ENCODE measurements at regions not wholly inside any gene's neighbourhood (a gene's known extent, or its start where the extent isn't known, plus 50 kb on each side); places are given as distances from the start of the nearest gene placed in this dataset.

DNA sequence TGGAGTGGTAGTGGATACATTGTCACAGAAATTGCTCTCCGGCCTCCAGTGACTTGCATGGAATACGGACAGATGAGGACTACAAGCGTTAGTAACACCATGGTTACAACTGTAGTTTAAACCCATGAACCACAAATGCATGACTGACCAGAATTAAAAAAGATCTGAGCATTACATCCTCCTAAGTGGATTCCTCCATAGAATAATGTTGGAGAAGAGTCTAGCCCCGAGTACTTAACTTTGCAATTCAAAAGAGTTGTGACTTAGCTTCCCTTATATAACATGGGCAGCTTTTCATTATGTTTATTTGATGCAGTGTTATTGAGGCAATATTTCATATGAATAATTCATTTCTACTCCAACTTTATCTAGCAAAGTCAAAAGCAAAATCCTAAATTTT, 457.2 kb upstream of the TMPO start:
- no peak overlapping the region for H3K4me3 ChIP-seq (ENCODE audit: low read length)
- no peaks in the 10 kb centered on the region for H3K9me3 ChIP-seq (ENCODE audit: control insufficient read depth, insufficient read depth, low read length)
- Mint-ChIP-seq H3K36me3 (no peaks in the 10 kb centered on the region), H3K4me3 (no peak overlapping the region), H3K27me3 (ENCODE audit: low read depth in 2 of 2) (peaks cover 0 to 8% of the 10 kb centered on the region in 2 donors), H3K9me3 (no peaks in the 10 kb centered on the region), H3K27ac (no peak overlapping the region), H3K4me1 (no peaks in the 10 kb centered on the region)
- 94% methylated on average over 4 of the region's 4 CpGs for WGBS (ENCODE audit: insufficient coverage)
- no peaks in the 10 kb centered on the region for H3K27me3 ChIP-seq (ENCODE audit: control insufficient read depth, insufficient read depth, low read length)
- DNase-seq (no peak), ATAC-seq (no peak)
- H3K27ac ChIP-seq (ENCODE audit: low read length), result no peak overlapping the region
- H3K4me1 ChIP-seq (ENCODE audit: control insufficient read depth, insufficient read depth, low read length), result no peaks in the 10 kb centered on the region
- TF ChIP-seq, protein P1, sequence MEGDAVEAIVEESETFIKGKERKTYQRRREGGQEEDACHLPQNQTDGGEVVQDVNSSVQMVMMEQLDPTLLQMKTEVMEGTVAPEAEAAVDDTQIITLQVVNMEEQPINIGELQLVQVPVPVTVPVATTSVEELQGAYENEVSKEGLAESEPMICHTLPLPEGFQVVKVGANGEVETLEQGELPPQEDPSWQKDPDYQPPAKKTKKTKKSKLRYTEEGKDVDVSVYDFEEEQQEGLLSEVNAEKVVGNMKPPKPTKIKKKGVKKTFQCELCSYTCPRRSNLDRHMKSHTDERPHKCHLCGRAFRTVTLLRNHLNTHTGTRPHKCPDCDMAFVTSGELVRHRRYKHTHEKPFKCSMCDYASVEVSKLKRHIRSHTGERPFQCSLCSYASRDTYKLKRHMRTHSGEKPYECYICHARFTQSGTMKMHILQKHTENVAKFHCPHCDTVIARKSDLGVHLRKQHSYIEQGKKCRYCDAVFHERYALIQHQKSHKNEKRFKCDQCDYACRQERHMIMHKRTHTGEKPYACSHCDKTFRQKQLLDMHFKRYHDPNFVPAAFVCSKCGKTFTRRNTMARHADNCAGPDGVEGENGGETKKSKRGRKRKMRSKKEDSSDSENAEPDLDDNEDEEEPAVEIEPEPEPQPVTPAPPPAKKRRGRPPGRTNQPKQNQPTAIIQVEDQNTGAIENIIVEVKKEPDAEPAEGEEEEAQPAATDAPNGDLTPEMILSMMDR (IDR thresholded peaks at IDR 0.05), result no peak
- intact Hi-C loops (cut with micrococcal nuclease), result no loop called here
- no peaks in the 10 kb centered on the region for H3K36me3 ChIP-seq (ENCODE audit: control insufficient read depth, insufficient read depth, low read length)

DNA sequence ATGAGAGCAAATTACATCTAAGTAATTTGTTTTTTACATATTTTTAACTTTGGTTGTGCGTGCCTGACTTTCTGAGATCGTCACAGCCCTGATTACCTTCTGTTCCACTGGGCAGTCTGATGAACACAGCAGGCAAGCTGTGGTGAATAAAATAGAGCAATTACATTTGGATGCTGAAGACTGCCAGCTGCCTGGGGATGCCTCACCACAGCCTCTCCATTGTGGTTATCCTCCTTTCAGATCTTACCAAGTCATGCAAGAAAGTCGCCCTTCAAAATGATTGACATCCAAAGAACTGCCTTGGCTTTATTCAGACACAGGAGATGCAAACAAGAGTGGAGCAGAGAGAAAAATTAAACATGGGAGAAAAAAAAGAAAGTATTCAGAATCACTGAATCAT, 456.6 kb upstream of the TMPO start:
- Histone ChIP-seq H3K4me3 (ENCODE audit: low read length) (no peak overlapping the region), H3K36me3 (ENCODE audit: control insufficient read depth, insufficient read depth, low read length) (no peaks in the 10 kb centered on the region), H3K4me1 (ENCODE audit: control insufficient read depth, insufficient read depth, low read length) (no peaks in the 10 kb centered on the region), H3K9me3 (ENCODE audit: control insufficient read depth, insufficient read depth, low read length) (no peaks in the 10 kb centered on the region), H3K27me3 (ENCODE audit: control insufficient read depth, insufficient read depth, low read length) (no peaks in the 10 kb centered on the region), H3K27ac (ENCODE audit: low read length) (no peak overlapping the region)
- 95% methylated on average over 2 of the region's 3 CpGs for WGBS (ENCODE audit: insufficient coverage)
- Mint-ChIP-seq H3K36me3 (no peaks in the 10 kb centered on the region), H3K27me3 (ENCODE audit: low read depth in 2 of 2) (peaks cover 0 to 8% of the 10 kb centered on the region in 2 donors), H3K4me3 (no peak overlapping the region), H3K27ac (no peak overlapping the region), H3K9me3 (no peaks in the 10 kb centered on the region), H3K4me1 (no peaks in the 10 kb centered on the region)
- DNase-seq (no peak), ATAC-seq (no peak)
- intact Hi-C loops (cut with micrococcal nuclease), result no loop called here
- TF ChIP-seq, protein P1 (IDR thresholded peaks at IDR 0.05), result no peak

DNA sequence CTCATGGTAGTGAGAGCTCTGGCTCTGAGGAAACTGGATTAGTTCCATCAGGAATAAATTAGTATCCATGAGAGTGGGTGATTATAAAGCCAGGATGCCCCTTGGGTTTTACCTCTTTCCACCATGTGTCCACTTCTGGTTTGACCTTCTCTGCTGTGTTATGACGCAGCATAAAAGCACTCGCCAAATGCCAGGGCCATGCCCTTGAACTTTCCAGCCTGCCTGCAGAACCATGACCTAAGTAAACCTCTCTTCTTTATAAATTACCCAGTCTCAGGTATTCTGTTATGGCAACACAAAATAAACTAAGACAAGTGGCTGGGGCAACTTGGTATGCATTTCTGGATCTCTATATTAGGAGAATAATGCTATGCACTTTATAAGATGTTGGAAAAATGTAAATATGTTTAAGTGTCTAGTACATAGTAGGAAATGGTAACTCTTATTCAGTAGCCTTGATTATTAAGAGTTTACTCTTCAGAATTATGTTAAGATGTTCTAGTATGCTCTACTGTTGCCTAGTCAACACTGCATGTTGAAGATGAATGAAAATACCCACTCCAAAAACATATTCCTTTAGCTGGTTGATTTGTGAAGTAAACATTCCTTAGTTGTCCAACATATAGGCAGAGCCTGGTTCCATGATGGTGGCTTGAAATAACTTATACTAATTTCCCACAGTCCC, 455.6 kb upstream of the TMPO start:
- Mint-ChIP-seq H3K27me3 (ENCODE audit: low read depth in 2 of 2) (peaks cover 0 to 3% of the 10 kb centered on the region in 2 donors), H3K27ac (no peak overlapping the region), H3K4me1 (no peaks in the 10 kb centered on the region), H3K9me3 (no peaks in the 10 kb centered on the region), H3K36me3 (no peaks in the 10 kb centered on the region), H3K4me3 (no peak overlapping the region)
- H3K4me3 ChIP-seq (ENCODE audit: low read length), result no peak overlapping the region
- no peak for DNase-seq
- TF ChIP-seq, protein P1 (IDR thresholded peaks at IDR 0.05), result no peak
- H3K36me3 ChIP-seq (ENCODE audit: control insufficient read depth, insufficient read depth, low read length), result no peaks in the 10 kb centered on the region
- no peaks in the 10 kb centered on the region for H3K4me1 ChIP-seq (ENCODE audit: control insufficient read depth, insufficient read depth, low read length)
- 58% methylated on average over 2 of the region's 2 CpGs for WGBS (ENCODE audit: insufficient coverage)
- intact Hi-C loops (cut with micrococcal nuclease), result no loop called here
- no peaks in the 10 kb centered on the region for H3K9me3 ChIP-seq (ENCODE audit: control insufficient read depth, insufficient read depth, low read length)
- no peak for ATAC-seq
- H3K27me3 ChIP-seq (ENCODE audit: control insufficient read depth, insufficient read depth, low read length), result no peaks in the 10 kb centered on the region
- no peak overlapping the region for H3K27ac ChIP-seq (ENCODE audit: low read length)

DNA sequence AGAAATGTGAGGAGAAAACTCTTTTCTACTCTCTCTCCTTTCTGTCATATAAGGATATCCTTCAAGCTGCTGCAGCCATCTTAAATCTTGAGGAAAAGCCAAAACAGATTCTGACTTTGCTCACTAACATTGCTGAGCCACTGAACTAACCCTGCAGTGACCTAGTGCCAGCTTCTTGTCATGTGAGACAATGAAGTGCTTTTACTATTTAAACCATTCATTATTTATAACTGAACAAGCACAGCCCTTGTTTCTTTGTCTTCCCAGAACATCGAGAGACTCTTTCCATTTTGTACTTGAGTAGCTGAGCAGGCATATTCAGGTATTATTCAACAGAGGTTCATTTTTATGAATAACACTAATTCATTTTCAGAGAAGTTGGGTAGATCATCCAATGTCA, 455.0 kb upstream of the TMPO start:
- Mint-ChIP-seq H3K9me3 (no peaks in the 10 kb centered on the region), H3K27me3 (ENCODE audit: low read depth in 2 of 2) (peaks cover 0 to 2% of the 10 kb centered on the region in 2 donors), H3K27ac (no peak overlapping the region), H3K36me3 (no peaks in the 10 kb centered on the region), H3K4me3 (no peak overlapping the region), H3K4me1 (no peaks in the 10 kb centered on the region)
- ATAC-seq (no peak), DNase-seq (no peak)
- Histone ChIP-seq H3K27me3 (ENCODE audit: control insufficient read depth, insufficient read depth, low read length) (no peaks in the 10 kb centered on the region), H3K36me3 (ENCODE audit: control insufficient read depth, insufficient read depth, low read length) (no peaks in the 10 kb centered on the region), H3K4me3 (ENCODE audit: low read length) (no peak overlapping the region), H3K27ac (ENCODE audit: low read length) (no peak overlapping the region), H3K9me3 (ENCODE audit: control insufficient read depth, insufficient read depth, low read length) (no peaks in the 10 kb centered on the region), H3K4me1 (ENCODE audit: control insufficient read depth, insufficient read depth, low read length) (no peaks in the 10 kb centered on the region)
- intact Hi-C loops (cut with micrococcal nuclease), result no loop called here
- TF ChIP-seq, protein P1 (IDR thresholded peaks at IDR 0.05), result no peak
- 100% methylated on average over 1 of the region's 1 CpG for WGBS (ENCODE audit: insufficient coverage)
